Caco-2 (cell line): ENCODE measurements at regions not wholly inside any gene's neighbourhood (a gene's known extent, or its start where the extent isn't known, plus 50 kb on each side); places are given as distances from the start of the nearest gene placed in this dataset.

ENCODE experiments used
- BruUV-seq: library from RNA; stranded (reverse); fragments of 400-500 nt; replicated peaks from 2 replicates; lab custom pipeline; 2021; lab: Mats Ljungman, UMichigan
- CTCF ChIA-PET: fragments of 300-600 bp; sonication (Branson Sonifier 250); formaldehyde crosslinking; loops from one replicate; lab custom pipeline; 2022; ENCODE audit warnings: antibody characterized with exemption; lab: Charles Lee
- POLR2A ChIA-PET: fragments of 300-600 bp; sonication (Branson Sonifier 250); formaldehyde crosslinking; loops from one replicate; lab custom pipeline; 2022; ENCODE audit warnings: antibody characterized with exemption; lab: Charles Lee
- DNase-seq, 2 experiments: peaks; one replicate each; pipeline versions ENCODE4 v3.0.0 to v3.0.0-alpha.2; 2020 to 2022
- H3K27me3 ChIP-seq: replicated peaks from 2 replicates; pipeline ENCODE4 v1.6.0; 2011; ENCODE audit warnings: low read length; ENCODE audit not compliant: control insufficient read depth, insufficient read depth
- H3K36me3 ChIP-seq: 2 replicates; pipeline ENCODE4 v1.5.1; 2011; ENCODE audit warnings: low read length; ENCODE audit not compliant: control insufficient read depth, insufficient read depth
- H3K4me1 ChIP-seq: fragments of 250-450 bp; sonication (Bioruptor Pico); 2 replicates; pipeline ENCODE4 v1.5.1; 2020; ENCODE audit warnings: mild to moderate bottlenecking
- H3K4me3 ChIP-seq: 2 replicates; pipeline ENCODE4 v1.5.1; 2011; ENCODE audit warnings: low read depth, mild to moderate bottlenecking, control low read depth, low read length
- H3K9me3 ChIP-seq: fragments of 250-450 bp; sonication (Bioruptor Pico); 2 replicates; pipeline ENCODE4 v1.5.1; 2020; ENCODE audit warnings: mild to moderate bottlenecking, moderate library complexity
- H3K27ac Mint-ChIP-seq: one replicate; pipeline ENCODE4 v1.8.0; 2022; ENCODE audit warnings: mixed read lengths; ENCODE audit not compliant: unreplicated experiment
- H3K27me3 Mint-ChIP-seq: one replicate; pipeline ENCODE4 v1.8.0; 2022; ENCODE audit warnings: mixed read lengths; ENCODE audit not compliant: insufficient read depth, unreplicated experiment
- H3K36me3 Mint-ChIP-seq: one replicate; pipeline ENCODE4 v1.8.0; 2022; ENCODE audit warnings: mild to moderate bottlenecking, mixed read lengths; ENCODE audit not compliant: insufficient read depth, unreplicated experiment
- H3K4me1 Mint-ChIP-seq: one replicate; pipeline ENCODE4 v1.8.0; 2022; ENCODE audit warnings: low read depth, mixed read lengths; ENCODE audit not compliant: unreplicated experiment
- H3K4me3 Mint-ChIP-seq: one replicate; pipeline ENCODE4 v1.8.0; 2022; ENCODE audit warnings: mild to moderate bottlenecking, moderate library complexity, mixed read lengths; ENCODE audit not compliant: unreplicated experiment
- H3K9me3 Mint-ChIP-seq: one replicate; pipeline ENCODE4 v1.8.0; 2022; ENCODE audit warnings: mixed read lengths; ENCODE audit not compliant: unreplicated experiment
- CTCF ChIP-seq, 2 experiments: fragments of 200-600 bp in 1 of 2; IDR thresholded peaks; 1 replicate in 1 of 2; 2 replicates in 1 of 2; pipeline versions ENCODE4 v1.5.1 to v1.8.0; 2011 to 2022; ENCODE audit warnings: antibody characterized with exemption in 1 of 2, control low read depth in 1 of 2, inconsistent platforms in 1 of 2, low read depth in 1 of 2, low read length in 1 of 2, mild to moderate bottlenecking in 1 of 2, moderate library complexity in 1 of 2; ENCODE audit not compliant: insufficient read depth in 1 of 2, severe bottlenecking in 1 of 2, unreplicated experiment in 1 of 2
- intact Hi-C: fragments of 100-400 bp; cut with micrococcal nuclease; formaldehyde crosslinking; loops from one replicate; pipeline ENCODE4 v1.10.0; 2022; ENCODE audit not compliant: unreplicated experiment

DNA sequence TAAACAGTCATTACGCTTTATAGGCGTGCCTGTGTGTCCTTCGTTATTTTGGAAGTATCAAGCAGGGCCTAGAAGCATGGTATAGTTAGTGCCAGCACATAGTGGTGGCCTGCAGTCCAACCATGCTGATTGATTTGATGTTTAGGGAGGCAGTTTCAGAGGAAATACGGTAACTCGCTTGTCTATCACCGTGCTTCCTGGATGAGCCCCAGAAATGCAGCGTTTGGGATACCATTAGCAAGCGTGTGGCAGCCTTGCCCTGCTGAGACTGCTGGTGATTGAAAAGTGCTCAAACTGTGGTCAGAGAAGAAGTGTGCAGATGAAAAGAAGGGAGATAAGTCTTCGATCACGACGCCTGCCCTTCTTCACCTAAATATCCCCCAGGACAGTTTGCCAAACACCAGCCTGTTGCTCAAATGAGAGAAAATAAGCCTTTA, 158.4 kb downstream of the CHIC2 start:
- Mint-ChIP-seq H3K9me3 (no peaks in the 10 kb centered on the region), H3K4me1 (peaks cover 21% of the 10 kb centered on the region), H3K27me3 (no peaks in the 10 kb centered on the region), H3K36me3 (no peaks in the 10 kb centered on the region), H3K27ac (peak overlapping the region; percentile 74), H3K4me3 (peak overlapping the region; percentile 72)
- no peaks in the 10 kb centered on the region for H3K36me3 ChIP-seq
- intact Hi-C loops, result loop anchor here (5.0 to 10.0 kb wide), 7 partner anchors 129 to 889 kb away; partner anchors contain the start of genes CHIC2 and LNX1
- no TSS peak for BruUV-seq
- no peaks in the 10 kb centered on the region for H3K27me3 ChIP-seq
- peak; percentile 54 to 57 for DNase-seq
- ChIA-PET CTCF (interaction anchor here (0.8 to 1.2 kb wide), 3 partner anchors 24 to 328 kb away, joined by 3 to 4 read pairs (median 4); no protein-coding TSS in a partner anchor), POLR2A (no interaction called here)
- H3K4me3 ChIP-seq, result peak overlapping the region; percentile 36
- H3K4me1 ChIP-seq, result peaks cover 41% of the 10 kb centered on the region
- TF ChIP-seq CTCF (IDR thresholded peaks at IDR 0.05; ENCODE audit: insufficient read depth in 1 of 2, low read depth in 1 of 2, low read length in 1 of 2, severe bottlenecking in 1 of 2, unreplicated experiment in 1 of 2), result no peak
- no peaks in the 10 kb centered on the region for H3K9me3 ChIP-seq

- peaks cover 41% of the 10 kb centered on the region for H3K4me1 ChIP-seq
- no TSS peak for BruUV-seq
- no peaks in the 10 kb centered on the region for H3K9me3 ChIP-seq
- Mint-ChIP-seq H3K36me3 (no peaks in the 10 kb centered on the region), H3K9me3 (no peaks in the 10 kb centered on the region), H3K27me3 (no peaks in the 10 kb centered on the region), H3K27ac (peak overlapping the region; percentile 74), H3K4me3 (peak overlapping the region; percentile 72), H3K4me1 (peaks cover 18% of the 10 kb centered on the region)
- intact Hi-C loops, result loop anchor here (5.0 to 10.0 kb wide), 7 partner anchors 128 to 888 kb away; partner anchors contain the start of genes CHIC2 and LNX1
- no peaks in the 10 kb centered on the region for H3K27me3 ChIP-seq
- H3K36me3 ChIP-seq, result no peaks in the 10 kb centered on the region
- ChIA-PET POLR2A (no interaction called here), CTCF (interaction anchor here (0.8 to 1.2 kb wide), 3 partner anchors 24 to 328 kb away, joined by 3 to 4 read pairs (median 4); no protein-coding TSS in a partner anchor)
- no peak for DNase-seq
- H3K4me3 ChIP-seq, result no peak overlapping the region
- no peak for TF ChIP-seq CTCF (IDR thresholded peaks at IDR 0.05; ENCODE audit: insufficient read depth in 1 of 2, low read depth in 1 of 2, low read length in 1 of 2, severe bottlenecking in 1 of 2, unreplicated experiment in 1 of 2)
Observed at GRCh38 chr4:53905276-53905940, 159.0 kb downstream of the CHIC2 start.

GRCh38 chr4:53902786-53903185, 161.6 kb downstream of the CHIC2 start:
- POLR2A ChIA-PET, result no interaction called here
- H3K36me3 ChIP-seq, result no peaks in the 10 kb centered on the region
- intact Hi-C loops, result loop anchor here (10.0 kb wide), 2 partner anchors 308 to 588 kb away; partner anchors contain the start of gene LNX1
- TF ChIP-seq CTCF (IDR thresholded peaks at IDR 0.05; ENCODE audit: insufficient read depth in 1 of 2, low read depth in 1 of 2, low read length in 1 of 2, severe bottlenecking in 1 of 2, unreplicated experiment in 1 of 2), result no peak
- CTCF ChIA-PET, result no interaction called here
- H3K4me1 Mint-ChIP-seq, result peaks cover 15% of the 10 kb centered on the region
- H3K36me3 Mint-ChIP-seq, result no peaks in the 10 kb centered on the region
- no peak overlapping the region for H3K4me3 ChIP-seq
- H3K4me3 Mint-ChIP-seq, result no peak overlapping the region
- H3K27ac Mint-ChIP-seq, result no peak overlapping the region
- no peaks in the 10 kb centered on the region for H3K27me3 ChIP-seq
- no peaks in the 10 kb centered on the region for H3K9me3 Mint-ChIP-seq
- no peaks in the 10 kb centered on the region for H3K9me3 ChIP-seq
- no peak for DNase-seq
- peaks cover 24% of the 10 kb centered on the region for H3K4me1 ChIP-seq
- H3K27me3 Mint-ChIP-seq, result no peaks in the 10 kb centered on the region
- no TSS peak for BruUV-seq
